Heart right ventricle (tissue), 16 donors: ENCODE measurements at regions not wholly inside any gene's neighbourhood (a gene's known extent, or its start where the extent isn't known, plus 50 kb on each side); places are given as distances from the start of the nearest gene placed in this dataset.
A peak's percentile ranks its signal among the peaks of the same experiment; 100 is the strongest.
"Not testable (repeated sequence)": the region's sequence is repeated elsewhere in the genome, so short reads cannot be mapped to it uniquely, and the experiment has no call there.

Experiments
- ATAC-seq, 8 donors: fragments of 200-7000 bp; cut with Tn5 transposase; one replicate each; pipeline ENCODE4 v1.9.1; 2020; ENCODE audit warnings: mild to moderate bottlenecking in 8 of 8, moderate library complexity in 8 of 8, moderate number of reproducible peaks in 1 of 8
- DNase-seq, 2 donors: peaks; one replicate each; pipeline ENCODE4 v3.0.0-alpha.2; 2020
- H3K27ac ChIP-seq, 10 donors: fragments of 200-600 bp; sonication (generic) in 2 of 10; one replicate each; pipeline versions ENCODE4 v1.5.0 to v1.8.0; 2020 to 2022; ENCODE audit warnings: mild to moderate bottlenecking in 3 of 10
- H3K27me3 ChIP-seq, 7 donors: fragments of 200-600 bp; one replicate each; pipeline ENCODE4 v1.8.0; 2021 to 2022; ENCODE audit warnings: mild to moderate bottlenecking in 2 of 7
- H3K36me3 ChIP-seq, 9 donors: fragments of 200-600 bp; sonication (generic) in 1 of 9; one replicate each; pipeline versions ENCODE4 v1.5.0 to v1.8.0; 2020 to 2022; ENCODE audit warnings: mild to moderate bottlenecking in 2 of 9
- H3K4me1 ChIP-seq, 9 donors: fragments of 200-600 bp; sonication (generic) in 1 of 9; one replicate each; pipeline versions ENCODE4 v1.5.0 to v1.8.0; 2020 to 2022; ENCODE audit warnings: mild to moderate bottlenecking in 4 of 9
- H3K4me3 ChIP-seq, 10 donors: fragments of 200-600 bp; sonication (generic) in 2 of 10; one replicate each; pipeline versions ENCODE4 v1.5.0 to v1.8.0; 2020 to 2022; ENCODE audit warnings: mild to moderate bottlenecking in 7 of 10, moderate library complexity in 2 of 10
- H3K9me3 ChIP-seq, 11 donors: fragments of 200-600 bp in 10 of 11; sonication (generic) in 2 of 11; one replicate each; pipeline versions ENCODE4 v1.5.0 to v1.8.0; 2013 to 2022; ENCODE audit warnings: mild to moderate bottlenecking in 2 of 11, control low read depth in 1 of 11, moderate library complexity in 1 of 11
- CTCF ChIP-seq, 9 donors: fragments of 200-600 bp; sonication (generic) in 2 of 9; IDR thresholded peaks; one replicate each; pipeline versions ENCODE4 v1.5.0 to v1.8.0; 2021 to 2022; ENCODE audit warnings: antibody characterized with exemption in 9 of 9, mild to moderate bottlenecking in 5 of 9, moderate library complexity in 1 of 9
- WGBS, 2 donors: extraction: QIAGEN DNeasy Blood & Tissue Kit; methylation state at CpG; one replicate each; pipeline ENCODE4 v1.1.7; 2013; ENCODE audit warnings: inconsistent platforms in 1 of 2; 5-methylcytosine and 5-hydroxymethylcytosine counted together
- intact Hi-C, 10 donors: fragments of 100-400 bp; cut with DNase I; formaldehyde crosslinking; loops; one replicate each; pipeline versions ENCODE4 v1.11.1 to v1.14.2; 2022
- donor health status: Arrhythmogenic right ventricular cardiomyopathy.
- donor health status: ischemic (EF 13 %, LVEDD 7.1; RV severe dilation, severe dysfunction).
- donor health status: healthy with polysubstance abuse.
- donor health status: DM: no; HTN: yes; CAD: no.
- donor health status: DM: no; HTN: no; CAD: no.
- donor health status: ischemic (EF 25% LVEDD 6.9; RV normal size, moderate dysfunction).
- donor health status: ischemic (EF 25% LVEDD 5.7; RV mildly dilated, moderate dysfunction).
- donor health status: healthy.
- donor health status: DM: yes; HTN: yes; CAD: no.
- donor health status: Ischemic cardiomyopathy.
- donor health status: ischemic (EF 35%, LVEDD 5.7; RV mildly dilated, moderate dysfunction).
- donor health status: nonischemic (EF 11% LVEDD 7.7; RV severe dilation, severe dysfunction).
- donor health status: DM: yes; HTN: yes; CAD: no.
- donor health status: PGD.
- donor health status: ischemic (EF 29% LVEDD 5.4; RV normal size, mild dysfunction).
- donor health status: nonischemic (EF 23%, LVEDD 6.1; RV moderate dilation, normal function).

GRCh38 chr4:57966987-57967760, 857.0 kb upstream of the IGFBP7 start:
- DNase-seq (no peak), ATAC-seq (peak in 1 of 8 donors; percentile 26)
- Histone ChIP-seq H3K27me3 (no peaks in the 10 kb centered on the region), H3K4me3 (no peak overlapping the region), H3K36me3 (no peaks in the 10 kb centered on the region), H3K9me3 (peaks cover 0 to 33% (median 0%) of the 10 kb centered on the region in 11 donors), H3K4me1 (no peaks in the 10 kb centered on the region), H3K27ac (no peak overlapping the region)
- WGBS, 2 donors: 93 to 94% methylated on average over 23 of the region's 23 CpGs
- TF ChIP-seq CTCF (IDR thresholded peaks at IDR 0.05): no peak
- intact Hi-C loops: no loop called here

DNA sequence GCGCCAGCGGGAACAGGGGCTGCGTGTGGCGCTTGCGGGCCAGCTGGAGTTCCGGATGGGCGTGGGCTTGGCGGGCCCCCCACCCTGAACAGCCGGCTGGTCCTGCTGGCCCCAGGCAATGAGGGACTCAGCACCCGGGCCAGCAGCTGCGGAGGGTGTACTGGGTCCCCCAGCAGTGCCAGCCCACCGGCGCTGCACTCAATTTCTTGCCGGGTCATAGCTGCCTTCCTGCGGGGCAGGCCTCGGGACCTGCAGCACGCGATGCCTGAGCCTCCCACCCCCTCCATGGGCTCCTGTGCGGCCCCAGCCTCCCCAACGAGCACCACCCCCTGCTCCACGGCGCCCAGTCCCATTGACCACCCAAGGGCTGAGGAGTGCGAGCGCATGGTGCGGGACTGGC, 855.2 kb upstream of the IGFBP7 start:
- ATAC-seq, H3K27me3 ChIP-seq, H3K4me3 ChIP-seq, DNase-seq, H3K27ac ChIP-seq, H3K36me3 ChIP-seq, H3K4me1 ChIP-seq, intact Hi-C loops: not testable (repeated sequence)
- 95% methylated on average over 25 of the region's 25 CpGs for WGBS, 2 donors
- peaks cover 0 to 33% (median 0%) of the 10 kb centered on the region in 11 donors for H3K9me3 ChIP-seq

DNA sequence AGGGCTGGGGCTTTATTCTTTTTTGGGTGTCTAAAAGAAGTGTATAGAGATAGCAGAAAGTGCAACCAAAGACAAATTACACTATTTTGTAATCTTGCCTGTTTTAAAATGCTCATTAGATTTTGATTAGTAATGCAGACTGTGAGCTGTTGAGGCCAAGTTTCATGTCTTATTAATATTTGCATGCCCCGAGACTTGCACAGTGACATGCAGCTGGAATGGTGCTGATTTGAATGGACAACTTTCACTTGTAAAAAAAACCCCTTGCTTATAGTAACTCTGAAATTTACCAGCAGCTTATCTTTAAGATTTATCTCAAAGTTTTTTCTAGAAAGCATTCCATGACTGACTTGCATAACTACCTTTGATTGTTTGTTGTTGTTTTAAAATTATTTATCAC, 835.1 kb upstream of the IGFBP7 start:
- 66 to 79% methylated on average over 1 of the region's 1 CpG for WGBS, 2 donors

DNA sequence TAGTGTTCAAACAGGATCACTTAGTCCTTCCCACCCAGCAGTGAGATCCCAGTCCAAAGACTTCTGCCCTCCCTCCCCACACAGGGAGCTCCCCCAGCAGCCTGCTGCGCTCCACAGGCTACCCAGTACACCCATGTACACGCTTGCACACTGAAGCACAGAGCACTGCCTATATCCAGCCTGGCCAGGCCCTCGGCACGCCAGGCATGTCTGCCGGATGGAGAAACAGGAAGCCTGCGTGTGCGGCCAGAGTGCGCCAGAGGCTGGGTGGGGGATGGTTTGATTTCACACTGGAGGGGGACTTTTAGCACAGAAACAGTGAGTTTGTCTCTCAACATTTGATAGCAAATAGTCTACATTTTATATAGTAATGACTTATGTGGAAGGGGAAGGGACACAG, 833.5 kb upstream of the IGFBP7 start:
- intact Hi-C loops: no loop called here
- Histone ChIP-seq H3K9me3 (no peaks in the 10 kb centered on the region), H3K36me3 (no peaks in the 10 kb centered on the region), H3K4me3 (no peak overlapping the region), H3K4me1 (no peaks in the 10 kb centered on the region), H3K27ac (no peak overlapping the region), H3K27me3 (no peaks in the 10 kb centered on the region)
- DNase-seq (no peak), ATAC-seq (peak in 3 of 8 donors; percentile 65 to 80 (median 67))
- TF ChIP-seq CTCF (IDR thresholded peaks at IDR 0.05): no peak
- 64 to 75% methylated on average over 8 of the region's 8 CpGs for WGBS, 2 donors

More for the DNA sequence above, 835.1 kb upstream of the IGFBP7 start:
- DNase-seq (no peak), ATAC-seq (no peak)
- H3K4me3 ChIP-seq: no peak overlapping the region
- TF ChIP-seq CTCF (IDR thresholded peaks at IDR 0.05): no peak
- H3K4me1 ChIP-seq: no peaks in the 10 kb centered on the region
- H3K27me3 ChIP-seq: no peaks in the 10 kb centered on the region
- no peaks in the 10 kb centered on the region for H3K36me3 ChIP-seq
- H3K9me3 ChIP-seq: no peaks in the 10 kb centered on the region
- intact Hi-C loops: no loop called here
- no peak overlapping the region for H3K27ac ChIP-seq

DNA sequence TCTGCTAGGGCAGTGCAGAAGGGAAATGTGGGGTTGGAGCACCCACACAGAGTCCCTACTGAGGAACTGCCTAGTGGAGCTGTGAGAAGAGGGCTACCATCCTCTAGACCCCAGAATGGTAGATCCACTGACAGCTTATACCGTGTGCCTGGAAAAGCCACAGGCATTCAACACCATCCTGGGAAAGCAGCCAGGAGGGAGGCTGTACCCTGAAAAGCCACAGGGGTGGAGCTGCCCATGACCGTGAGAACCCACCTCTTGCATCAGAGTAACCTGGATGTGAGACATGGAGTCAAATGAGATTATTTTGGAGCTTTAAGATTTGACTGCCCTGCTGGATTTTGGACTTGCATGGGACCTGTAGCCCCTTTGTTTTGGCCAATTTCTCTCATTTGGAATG, 827.1 kb upstream of the IGFBP7 start:
- H3K4me1 ChIP-seq, H3K9me3 ChIP-seq, DNase-seq, H3K27ac ChIP-seq, ATAC-seq, H3K27me3 ChIP-seq, H3K36me3 ChIP-seq, intact Hi-C loops, H3K4me3 ChIP-seq: not testable (repeated sequence)
- WGBS, 2 donors: 74 to 76% methylated on average over 2 of the region's 2 CpGs
